Keratinocyte (primary cell): ENCODE measurements at regions not wholly inside any gene's neighbourhood (a gene's known extent, or its start where the extent isn't known, plus 50 kb on each side); places are given as distances from the start of the nearest gene placed in this dataset.

Experiments
- CTCF ChIP-seq, 3 experiments: IDR thresholded peaks in 1 of 3; conservative IDR thresholded peaks in 1 of 3; optimal IDR thresholded peaks in 1 of 3; 2 replicates in 2 of 3; 3 replicates in 1 of 3; pipeline versions ENCODE3 to v1.5.1; 2011; ENCODE audit warnings: low read length in 3 of 3, mild to moderate bottlenecking in 3 of 3, moderate library complexity in 2 of 3, control low read depth in 1 of 3, inconsistent platforms in 1 of 3; ENCODE audit not compliant: insufficient read depth in 2 of 3; ENCODE audit errors: extremely low read depth in 1 of 3
- EZH2 ChIP-seq: IDR thresholded peaks from one replicate; pipeline ENCODE4 v1.6.1; 2012; ENCODE audit warnings: inconsistent platforms, mild to moderate bottlenecking, low read length, moderate library complexity

- TF ChIP-seq CTCF (optimal IDR thresholded peaks at IDR 0.05 in 1 of 3, IDR thresholded peaks at IDR 0.05 in 1 of 3, conservative IDR thresholded peaks at IDR 0.05 in 1 of 3; ENCODE audit: extremely low read depth in 1 of 3, insufficient read depth in 2 of 3, low read length in 3 of 3), result no peak
- TF ChIP-seq EZH2, result no peak
Measured at GRCh38 chr11:128196235-128196634, 391.1 kb downstream of the ETS1 start.
